HTR-8/SVneo (cell line): ENCODE measurements at regions not wholly inside any gene's neighbourhood (a gene's known extent, or its start where the extent isn't known, plus 50 kb on each side); places are given as distances from the start of the nearest gene placed in this dataset.

Experiments used
- DNase-seq: peaks from one replicate; pipeline ENCODE4 v3.0.0; 2011; ENCODE audit warnings: low spot score, mixed read lengths; ENCODE audit not compliant: insufficient read length
- FAIRE-seq: peaks from 2 replicates; lab custom pipeline; 2011; peaks lifted over from hg19 to GRCh38; lab: Jason Lieb, UNC

GRCh38 chr4:32771491-32771890, 2051.3 kb downstream of the PCDH7 start:
- DNase-seq (no peak), FAIRE-seq (no peak)

- peak; percentile 8 for DNase-seq
- FAIRE-seq = no peak
Observed at GRCh38 chr4:32775049-32775448, 2054.9 kb downstream of the PCDH7 start.

- DNase-seq = no peak
Observed at GRCh38 chr4:32776435-32777203, 2056.4 kb downstream of the PCDH7 start.

GRCh38 chr4:32778025-32778424, 2057.9 kb downstream of the PCDH7 start:
- DNase-seq (no peak), FAIRE-seq (no peak)

More at GRCh38 chr4:32776435-32777203, 2056.4 kb downstream of the PCDH7 start:
- FAIRE-seq = no peak

- DNase-seq (no peak), FAIRE-seq (no peak)
Observed at GRCh38 chr4:32778938-32779337, 2058.8 kb downstream of the PCDH7 start.

GRCh38 chr4:32789026-32789608, 2068.9 kb downstream of the PCDH7 start:
- FAIRE-seq (no peak), DNase-seq (peak; percentile 7)

GRCh38 chr4:32790803-32791202, 2070.6 kb downstream of the PCDH7 start:
- DNase-seq (no peak), FAIRE-seq (no peak)

- FAIRE-seq (no peak), DNase-seq (no peak)
Observed at GRCh38 chr4:32798471-32799159, 2078.4 kb downstream of the PCDH7 start.

GRCh38 chr4:32824336-32824735, 2104.2 kb downstream of the PCDH7 start:
- FAIRE-seq = no peak

GRCh38 chr4:32826169-32826568, 2106.0 kb downstream of the PCDH7 start:
- DNase-seq = no peak

More at GRCh38 chr4:32824336-32824735, 2104.2 kb downstream of the PCDH7 start:
- DNase-seq = no peak

GRCh38 chr4:32830160-32830559, 2110.0 kb downstream of the PCDH7 start:
- DNase-seq (no peak), FAIRE-seq (no peak)

More at GRCh38 chr4:32826169-32826568, 2106.0 kb downstream of the PCDH7 start:
- no peak for FAIRE-seq

GRCh38 chr4:32831104-32831503, 2110.9 kb downstream of the PCDH7 start:
- DNase-seq (no peak), FAIRE-seq (no peak)

GRCh38 chr4:32840461-32841189, 2120.5 kb downstream of the PCDH7 start:
- FAIRE-seq (no peak), DNase-seq (no peak)

GRCh38 chr4:32841217-32841616, 2121.0 kb downstream of the PCDH7 start:
- FAIRE-seq (no peak), DNase-seq (no peak)

- FAIRE-seq = no peak
- no peak for DNase-seq
Observed at GRCh38 chr4:32847461-32847860, 2127.3 kb downstream of the PCDH7 start.

- DNase-seq = no peak
- no peak for FAIRE-seq
Observed at GRCh38 chr4:32855622-32856021, 2135.5 kb downstream of the PCDH7 start.

GRCh38 chr4:32858361-32858760, 2138.2 kb downstream of the PCDH7 start:
- DNase-seq (no peak), FAIRE-seq (no peak)

- peak; percentile 19 for DNase-seq
Observed at GRCh38 chr4:32858971-32859370, 2138.8 kb downstream of the PCDH7 start.

GRCh38 chr4:32864713-32865351, 2144.7 kb downstream of the PCDH7 start:
- FAIRE-seq (no peak), DNase-seq (no peak)

More at GRCh38 chr4:32858971-32859370, 2138.8 kb downstream of the PCDH7 start:
- FAIRE-seq = no peak

- FAIRE-seq = no peak
- DNase-seq = no peak
Observed at GRCh38 chr4:32876546-32876945, 2156.4 kb downstream of the PCDH7 start.
